K562 (cell line): ENCODE measurements at regions not wholly inside any gene's neighbourhood (a gene's known extent, or its start where the extent isn't known, plus 50 kb on each side); places are given as distances from the start of the nearest gene placed in this dataset.

Experiments used
- EP400 ChIP-seq: fragments of 450-650 bp; IDR thresholded peaks from 2 replicates; pipeline ENCODE4 v1.6.1; 2017; ENCODE audit warnings: antibody characterized with exemption, mild to moderate bottlenecking, moderate library complexity
- MCM2 ChIP-seq: fragments of 450-650 bp; IDR thresholded peaks from 2 replicates; pipeline ENCODE4 v1.6.1; 2017; ENCODE audit warnings: low read depth, mild to moderate bottlenecking
- REST ChIP-seq, 2 experiments: fragments of 450-650 bp; formaldehyde crosslinking in 1 of 2; IDR thresholded peaks; 2 replicates each; pipeline versions ENCODE4 v1.4.0 to v1.6.1; 2014 to 2020; ENCODE audit warnings: mild to moderate bottlenecking in 2 of 2, borderline replicate concordance in 1 of 2, low read depth in 1 of 2
- ZBTB26 ChIP-seq: fragments of 450-650 bp; formaldehyde crosslinking; IDR thresholded peaks from 2 replicates; pipeline ENCODE4 v1.4.0; 2022; ENCODE audit warnings: missing genetic modification characterization

- TF ChIP-seq EP400 (no peak), REST (IDR thresholded peaks at IDR 0.05; ENCODE audit: borderline replicate concordance) (no peak), REST (CRISPR knock-in tag; IDR thresholded peaks at IDR 0.05; ENCODE audit: low read depth) (no peak), ZBTB26 (no peak), MCM2 (no peak)
These were observed 307.8 kb upstream of the AGTR1 start (continued) for GRCh38 chr3:148389916-148390315.
